HG03460 (cell line): ENCODE measurements at regions not wholly inside any gene's neighbourhood (a gene's known extent, or its start where the extent isn't known, plus 50 kb on each side); places are given as distances from the start of the nearest gene placed in this dataset.

Source experiments
- ATAC-seq: cut with Tn5 transposase; IDR thresholded peaks from one replicate; pipeline ENCODE4 v1.9.1; 2021; ENCODE audit not compliant: unreplicated experiment

- no peak for ATAC-seq
These were observed 152.8 kb downstream of the FSIP2 start for GRCh38 chr2:185891403-185891802.

- ATAC-seq: no peak
These were observed 153.3 kb downstream of the FSIP2 start for GRCh38 chr2:185891804-185892411.

GRCh38 chr2:185892484-185892883, 153.9 kb downstream of the FSIP2 start:
- ATAC-seq: no peak

- no peak for ATAC-seq
These were observed 155.6 kb downstream of the FSIP2 start for GRCh38 chr2:185894223-185894622.

DNA sequence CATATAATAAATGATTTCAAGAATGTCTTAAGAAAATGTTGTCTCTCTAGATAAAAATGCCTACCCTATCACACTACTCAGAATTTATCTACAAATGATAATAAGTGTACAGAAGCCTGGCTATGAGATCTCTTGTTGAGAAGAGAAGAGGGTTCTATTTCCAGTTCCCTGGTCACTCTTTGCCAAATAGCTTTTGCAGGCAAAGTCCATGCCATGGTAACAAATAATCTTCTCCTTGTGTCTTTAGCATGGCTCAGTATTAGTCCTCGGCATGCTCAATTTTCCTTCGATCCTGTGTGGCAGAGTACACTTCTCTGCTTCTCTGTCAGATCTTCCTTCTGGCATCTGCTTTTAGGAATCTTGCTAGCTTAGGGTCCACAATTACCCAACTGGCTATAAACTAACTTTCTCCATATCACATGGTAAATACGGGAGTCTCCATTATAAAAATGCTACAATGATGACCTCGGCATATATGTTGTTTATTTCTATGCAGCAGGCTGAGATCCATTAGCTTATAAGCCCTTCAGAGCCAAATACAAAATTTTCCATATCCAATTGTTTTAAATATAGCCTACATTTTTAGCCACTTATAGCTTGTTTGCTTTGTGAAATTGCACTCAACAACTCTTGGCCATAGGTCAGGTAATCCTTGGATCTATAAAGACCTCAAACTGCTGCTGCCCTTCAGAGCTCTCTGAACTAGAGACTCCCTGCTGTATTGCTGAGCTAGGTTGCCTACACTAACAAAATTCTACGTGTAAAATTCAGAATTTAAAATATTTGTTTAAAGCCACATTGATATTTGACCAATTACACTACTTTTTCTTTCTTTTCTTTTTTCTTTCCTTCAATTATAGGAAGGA, 157.5 kb downstream of the FSIP2 start:
- ATAC-seq: no peak

- no peak for ATAC-seq
These were observed 160.8 kb downstream of the FSIP2 start for GRCh38 chr2:185899366-185899765.

DNA sequence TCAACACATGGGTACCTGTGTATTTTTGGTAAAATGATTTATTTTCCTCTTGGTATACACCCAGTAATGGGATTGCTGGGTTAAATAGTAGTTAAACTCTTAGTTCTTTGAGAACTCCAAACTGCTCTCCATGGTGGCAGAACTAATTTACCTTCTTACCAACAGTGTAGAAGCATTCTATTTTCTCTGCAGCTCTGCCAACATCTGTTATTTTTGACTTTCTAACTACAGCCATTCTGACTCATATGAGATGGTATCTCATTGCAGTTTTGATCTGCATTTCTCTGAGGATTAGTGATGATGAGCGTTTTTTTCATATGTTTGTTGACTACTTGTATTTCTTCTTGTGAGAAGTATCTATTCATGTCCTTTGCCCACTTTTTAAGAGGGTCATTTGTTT, 180.6 kb downstream of the FSIP2 start:
- ATAC-seq: no peak

DNA sequence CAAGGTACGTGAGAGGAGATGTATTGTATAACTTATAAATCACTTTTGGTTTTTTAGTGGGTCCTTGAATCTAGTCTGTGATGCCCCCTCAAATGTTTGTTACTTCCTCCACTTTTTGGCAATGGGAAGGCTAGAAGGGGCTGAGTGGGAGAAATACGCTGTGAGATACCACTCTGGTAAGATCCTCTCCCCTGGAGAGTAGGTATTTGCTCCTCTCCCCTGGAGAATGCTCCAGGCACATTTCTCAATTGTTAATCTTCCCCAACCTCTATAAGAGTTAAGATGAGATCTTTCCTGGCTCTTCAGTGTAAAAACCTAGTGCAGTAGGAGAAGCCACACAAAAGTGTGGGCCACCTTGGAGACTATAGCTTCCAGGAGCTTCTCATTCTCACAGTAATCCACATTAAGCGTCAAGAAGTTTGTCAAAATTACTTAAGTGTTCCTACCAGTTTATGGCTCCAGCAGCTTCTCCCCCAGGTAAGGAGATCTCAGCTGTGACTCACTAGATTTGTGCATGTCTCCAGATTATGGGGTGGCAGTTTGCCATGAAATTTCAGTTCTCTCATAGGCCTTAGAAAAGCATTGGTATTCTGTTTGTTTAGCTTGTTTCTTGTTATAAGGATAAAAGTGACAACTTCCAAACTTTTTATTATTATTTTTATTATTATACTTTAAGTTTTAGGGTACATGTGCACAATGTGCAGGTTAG, 182.6 kb downstream of the FSIP2 start:
- ATAC-seq: no peak

DNA sequence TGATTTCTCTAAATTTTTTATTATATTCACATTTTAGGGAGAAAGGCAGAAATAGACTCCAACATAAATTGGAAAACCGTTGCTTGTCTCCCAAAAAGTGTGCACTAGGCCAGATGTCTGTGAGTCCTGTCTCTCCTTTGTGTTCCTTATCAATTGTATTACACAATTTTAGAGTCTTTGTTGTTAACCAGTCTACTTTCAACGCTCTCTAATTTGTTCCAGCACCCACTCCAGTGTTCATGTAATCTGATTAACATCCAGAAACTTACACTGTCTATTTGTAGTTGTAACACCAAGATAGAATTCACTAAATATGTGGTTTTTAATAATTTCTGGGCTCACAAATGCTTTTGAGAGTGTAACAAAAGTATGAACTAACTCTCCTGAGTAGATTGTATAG, 195.6 kb downstream of the FSIP2 start:
- no peak for ATAC-seq

DNA sequence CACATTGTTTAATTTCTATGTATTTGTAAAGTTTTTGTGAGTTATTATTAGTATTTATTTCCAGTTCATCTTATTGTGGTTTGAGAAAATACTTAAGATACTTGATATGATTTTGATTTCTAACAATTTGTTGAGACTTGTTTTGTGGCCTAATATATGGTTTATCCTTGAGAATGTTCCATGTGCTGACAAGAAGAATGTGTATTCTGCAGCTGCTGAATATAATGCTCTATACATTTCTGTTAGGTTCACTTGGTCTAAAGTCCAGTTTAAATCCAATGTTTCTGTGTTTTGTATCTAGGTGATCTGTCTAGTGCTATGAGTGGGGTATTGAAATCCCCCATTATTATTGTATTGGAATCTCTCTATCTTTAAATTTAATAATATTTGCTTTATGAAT, 201.3 kb downstream of the FSIP2 start:
- no peak for ATAC-seq

DNA sequence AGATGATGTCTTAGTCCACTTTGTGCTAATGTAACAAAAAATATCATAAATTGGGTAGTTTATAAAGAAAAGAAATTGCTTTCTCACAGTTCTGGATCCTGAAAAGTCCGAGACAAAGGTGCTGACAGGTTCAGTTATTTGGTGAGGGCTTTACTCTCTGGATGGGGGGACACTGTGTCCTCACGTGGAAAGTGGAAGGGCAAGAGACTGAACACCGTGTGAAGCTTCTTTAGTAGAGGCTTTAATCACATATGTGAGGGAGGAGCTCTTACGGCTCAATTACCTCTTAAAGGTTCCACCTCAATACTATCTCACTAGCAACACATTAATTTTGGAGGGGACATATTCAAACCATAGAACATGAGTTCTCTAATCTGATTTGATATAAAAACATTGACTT, 204.3 kb downstream of the FSIP2 start:
- ATAC-seq: no peak

GRCh38 chr2:185947722-185948121, 209.1 kb downstream of the FSIP2 start:
- ATAC-seq: no peak

- ATAC-seq: no peak
These were observed 213.5 kb downstream of the FSIP2 start for GRCh38 chr2:185952100-185952499.

DNA sequence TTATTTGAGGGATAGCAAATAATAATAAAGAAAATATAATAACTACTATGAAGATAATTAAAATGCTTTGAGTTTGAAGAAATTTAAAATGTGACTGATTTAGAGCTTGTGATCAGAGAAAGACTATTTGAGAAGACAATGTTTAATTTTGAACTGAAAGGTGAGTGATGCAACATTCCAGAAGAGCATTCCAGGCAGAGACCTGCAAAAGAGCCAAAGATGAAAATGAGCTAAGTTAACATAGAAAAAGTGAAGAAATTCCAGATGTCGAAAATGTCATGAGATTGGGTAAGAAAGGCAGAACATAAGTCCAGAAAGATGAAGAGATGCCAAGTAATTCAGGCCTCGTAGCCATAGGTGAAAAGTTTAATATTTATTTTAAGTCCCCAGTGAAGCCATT, 215.8 kb downstream of the FSIP2 start:
- ATAC-seq: no peak

GRCh38 chr2:185955050-185955449, 216.4 kb downstream of the FSIP2 start:
- ATAC-seq: no peak

GRCh38 chr2:185967335-185967734, 228.7 kb downstream of the FSIP2 start:
- no peak for ATAC-seq

- ATAC-seq: no peak
These were observed 231.7 kb downstream of the FSIP2 start for GRCh38 chr2:185970148-185970852.

- ATAC-seq: no peak
These were observed 240.2 kb downstream of the FSIP2 start for GRCh38 chr2:185978634-185979407.

- ATAC-seq: no peak
These were observed 241.0 kb downstream of the FSIP2 start for GRCh38 chr2:185979546-185980071.

DNA sequence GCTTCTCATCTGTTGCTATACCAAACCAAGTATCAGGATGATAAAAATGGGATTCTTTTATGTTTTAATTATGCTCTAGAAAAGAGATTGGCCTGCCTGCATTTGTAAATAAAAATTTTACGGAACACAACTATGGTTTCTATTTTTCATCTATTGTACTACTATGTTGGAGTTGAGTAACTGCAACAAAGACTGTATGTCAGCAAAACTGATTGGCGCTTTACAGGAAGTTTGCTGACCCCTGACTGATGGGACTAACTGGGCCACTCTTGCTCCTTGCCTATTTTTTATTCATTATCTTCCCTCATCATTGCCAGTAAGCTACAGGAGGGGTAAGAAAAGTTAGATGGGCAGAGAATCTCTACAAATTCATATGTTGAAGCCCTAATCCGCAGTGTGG, 242.3 kb downstream of the FSIP2 start:
- ATAC-seq: no peak
